ENCODE measurements at regions not wholly inside any gene's neighbourhood (a gene's known extent, or its start where the extent isn't known, plus 50 kb on each side); places are given as distances from the start of the nearest gene placed in this dataset.

DNA sequence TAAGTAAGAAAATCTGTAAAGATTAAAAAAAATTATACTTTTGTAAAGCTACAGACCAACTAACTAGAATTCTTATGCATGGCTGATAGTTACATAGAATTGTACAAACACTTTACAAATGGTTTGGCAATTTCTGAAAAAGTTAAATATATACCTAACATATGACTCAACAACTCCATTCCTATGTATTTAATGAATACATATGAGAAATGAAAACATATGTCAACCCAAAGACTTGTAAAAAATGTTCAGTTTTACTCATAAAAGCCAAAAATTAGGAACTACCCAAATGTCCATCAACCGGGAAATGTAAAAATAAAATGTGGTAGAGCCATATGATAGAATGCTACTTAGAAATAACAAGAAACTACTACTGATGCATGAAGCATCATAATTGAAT is 152.6 kb upstream of the NRG3 start:
- TF ChIP-seq, protein P1, sequence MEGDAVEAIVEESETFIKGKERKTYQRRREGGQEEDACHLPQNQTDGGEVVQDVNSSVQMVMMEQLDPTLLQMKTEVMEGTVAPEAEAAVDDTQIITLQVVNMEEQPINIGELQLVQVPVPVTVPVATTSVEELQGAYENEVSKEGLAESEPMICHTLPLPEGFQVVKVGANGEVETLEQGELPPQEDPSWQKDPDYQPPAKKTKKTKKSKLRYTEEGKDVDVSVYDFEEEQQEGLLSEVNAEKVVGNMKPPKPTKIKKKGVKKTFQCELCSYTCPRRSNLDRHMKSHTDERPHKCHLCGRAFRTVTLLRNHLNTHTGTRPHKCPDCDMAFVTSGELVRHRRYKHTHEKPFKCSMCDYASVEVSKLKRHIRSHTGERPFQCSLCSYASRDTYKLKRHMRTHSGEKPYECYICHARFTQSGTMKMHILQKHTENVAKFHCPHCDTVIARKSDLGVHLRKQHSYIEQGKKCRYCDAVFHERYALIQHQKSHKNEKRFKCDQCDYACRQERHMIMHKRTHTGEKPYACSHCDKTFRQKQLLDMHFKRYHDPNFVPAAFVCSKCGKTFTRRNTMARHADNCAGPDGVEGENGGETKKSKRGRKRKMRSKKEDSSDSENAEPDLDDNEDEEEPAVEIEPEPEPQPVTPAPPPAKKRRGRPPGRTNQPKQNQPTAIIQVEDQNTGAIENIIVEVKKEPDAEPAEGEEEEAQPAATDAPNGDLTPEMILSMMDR (IDR thresholded peaks at IDR 0.05): no peak
- no peak for TF ChIP-seq EZH2 (IDR thresholded peaks at IDR 0.05; ENCODE audit: borderline replicate concordance, insufficient read depth, low read depth, low read length, poor library complexity, severe bottlenecking)

All from B cell (primary cell).